NCI-H526 (cell line): ENCODE measurements at regions not wholly inside any gene's neighbourhood (a gene's known extent, or its start where the extent isn't known, plus 50 kb on each side); places are given as distances from the start of the nearest gene placed in this dataset.

Source experiments
- DNase-seq, 2 experiments: peaks; one replicate each; lab custom pipeline; 2025; lab: John Stamatoyannopoulos, UW

- DNase-seq, result no peak
Measured at GRCh38 chr5:96245140-96246091, 187.6 kb downstream of the PCSK1 start.

GRCh38 chr5:96244696-96245095 is 188.4 kb downstream of the PCSK1 start:
- DNase-seq, result no peak

GRCh38 chr5:96243862-96244261 is 189.2 kb downstream of the PCSK1 start:
- DNase-seq, result no peak

- peak; percentile 7 to 24 for DNase-seq
Measured at GRCh38 chr5:96243203-96243602, 189.8 kb downstream of the PCSK1 start.

- DNase-seq, result no peak
Measured at GRCh38 chr5:96242571-96242970, 190.5 kb downstream of the PCSK1 start.

- DNase-seq, result no peak
Measured at GRCh38 chr5:96236831-96237230, 196.2 kb downstream of the PCSK1 start.

GRCh38 chr5:96236051-96236450 is 197.0 kb downstream of the PCSK1 start:
- DNase-seq, result no peak

GRCh38 chr5:96235008-96235910 is 197.8 kb downstream of the PCSK1 start:
- no peak for DNase-seq

GRCh38 chr5:96232602-96233001 is 200.4 kb downstream of the PCSK1 start:
- DNase-seq, result no peak

GRCh38 chr5:96229188-96229587 is 203.9 kb downstream of the PCSK1 start:
- DNase-seq, result no peak

GRCh38 chr5:96228408-96228807 is 204.6 kb downstream of the PCSK1 start:
- no peak for DNase-seq

- no peak for DNase-seq
Measured at GRCh38 chr5:96227957-96228356, 205.1 kb downstream of the PCSK1 start.

- DNase-seq, result no peak
Measured at GRCh38 chr5:96226941-96227552, 206.0 kb downstream of the PCSK1 start.

- DNase-seq, result no peak
Measured at GRCh38 chr5:96222129-96222528, 210.9 kb downstream of the PCSK1 start.

GRCh38 chr5:96220610-96221390 is 212.2 kb downstream of the PCSK1 start:
- DNase-seq, result no peak

GRCh38 chr5:96219580-96220281 is 213.3 kb downstream of the PCSK1 start:
- DNase-seq, result no peak

GRCh38 chr5:96218653-96219052 is 214.4 kb downstream of the PCSK1 start:
- DNase-seq, result no peak

GRCh38 chr5:96214442-96215197 is 218.4 kb downstream of the PCSK1 start:
- no peak for DNase-seq

- DNase-seq, result no peak
Measured at GRCh38 chr5:96209829-96210228, 223.2 kb downstream of the PCSK1 start.

- DNase-seq, result no peak
Measured at GRCh38 chr5:96207420-96207819, 225.6 kb downstream of the PCSK1 start.
